ENCODE measurements at regions not wholly inside any gene's neighbourhood (a gene's known extent, or its start where the extent isn't known, plus 50 kb on each side); places are given as distances from the start of the nearest gene placed in this dataset.

DNA sequence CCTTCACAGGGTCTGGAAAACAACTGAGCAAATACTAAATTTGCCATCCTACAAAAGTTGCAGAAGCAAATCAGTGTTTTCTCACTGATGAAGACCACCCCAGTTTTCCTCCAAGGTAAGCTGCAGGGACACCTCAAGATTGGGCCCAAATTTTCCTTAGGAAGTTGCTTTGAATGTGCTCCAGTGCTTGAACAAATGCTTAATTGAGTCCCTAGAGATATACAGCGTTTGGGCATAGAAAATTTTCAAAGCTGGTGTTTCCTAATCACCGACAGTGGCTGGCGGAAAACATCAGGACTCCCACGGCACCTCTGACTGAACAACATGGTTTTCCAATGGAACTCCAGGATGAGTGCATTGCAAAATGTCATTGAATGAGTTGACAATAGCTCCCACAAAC is 92.5 kb upstream of the HMGA2 start:
- TF ChIP-seq, protein P1, sequence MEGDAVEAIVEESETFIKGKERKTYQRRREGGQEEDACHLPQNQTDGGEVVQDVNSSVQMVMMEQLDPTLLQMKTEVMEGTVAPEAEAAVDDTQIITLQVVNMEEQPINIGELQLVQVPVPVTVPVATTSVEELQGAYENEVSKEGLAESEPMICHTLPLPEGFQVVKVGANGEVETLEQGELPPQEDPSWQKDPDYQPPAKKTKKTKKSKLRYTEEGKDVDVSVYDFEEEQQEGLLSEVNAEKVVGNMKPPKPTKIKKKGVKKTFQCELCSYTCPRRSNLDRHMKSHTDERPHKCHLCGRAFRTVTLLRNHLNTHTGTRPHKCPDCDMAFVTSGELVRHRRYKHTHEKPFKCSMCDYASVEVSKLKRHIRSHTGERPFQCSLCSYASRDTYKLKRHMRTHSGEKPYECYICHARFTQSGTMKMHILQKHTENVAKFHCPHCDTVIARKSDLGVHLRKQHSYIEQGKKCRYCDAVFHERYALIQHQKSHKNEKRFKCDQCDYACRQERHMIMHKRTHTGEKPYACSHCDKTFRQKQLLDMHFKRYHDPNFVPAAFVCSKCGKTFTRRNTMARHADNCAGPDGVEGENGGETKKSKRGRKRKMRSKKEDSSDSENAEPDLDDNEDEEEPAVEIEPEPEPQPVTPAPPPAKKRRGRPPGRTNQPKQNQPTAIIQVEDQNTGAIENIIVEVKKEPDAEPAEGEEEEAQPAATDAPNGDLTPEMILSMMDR (conservative IDR thresholded peaks at IDR 0.05; ENCODE audit: low read depth, low read length) = no peak
- TF ChIP-seq EZH2 (IDR thresholded peaks at IDR 0.05; ENCODE audit: low read length, unreplicated experiment) (no peak), EZH2phosphoT487 (IDR thresholded peaks at IDR 0.05; ENCODE audit: borderline replicate concordance, low read length) (no peak)
